ENCODE measurements at regions not wholly inside any gene's neighbourhood (a gene's known extent, or its start where the extent isn't known, plus 50 kb on each side); places are given as distances from the start of the nearest gene placed in this dataset.

DNA sequence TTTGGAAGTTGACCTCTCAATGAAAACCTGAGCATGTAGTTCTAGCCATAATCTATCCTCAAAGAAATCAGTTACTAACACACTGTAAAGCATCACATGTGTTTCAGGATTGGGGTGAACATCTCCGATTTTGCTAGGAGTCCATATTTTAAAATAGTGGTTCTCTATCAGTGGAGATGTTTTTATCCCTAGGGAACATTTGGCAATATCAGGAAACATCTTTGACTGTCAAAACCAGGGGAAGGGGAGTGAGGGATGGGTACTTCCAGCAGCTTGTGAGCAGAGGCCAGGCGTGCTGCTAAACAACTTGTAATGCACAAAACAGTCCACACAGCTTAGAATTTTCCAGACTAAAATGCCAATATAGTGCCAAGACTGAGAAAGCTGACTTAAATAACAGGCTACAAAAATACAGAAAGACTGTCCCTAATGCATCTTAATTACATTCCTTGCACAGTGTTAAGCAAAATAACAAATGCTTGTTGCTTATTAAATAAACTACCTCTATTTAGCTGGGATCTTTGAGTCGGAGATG, 120.9 kb downstream of the CRPPA start:
- 65 to 88% (median 79%) methylated on average over 3 of the region's 3 CpGs for WGBS, 5 donors
- Histone ChIP-seq H3K36me3 (peaks cover 0 to 1% (median 0%) of the 10 kb centered on the region in 4 donors), H3K9me3 (no peaks in the 10 kb centered on the region), H3K4me3 (no peak overlapping the region), H3K27ac (no peak overlapping the region), H3K27me3 (no peaks in the 10 kb centered on the region), H3K4me1 (peaks cover 0 to 24% (median 4%) of the 10 kb centered on the region in 4 donors)
- peak in 1 of 2 donors; percentile 8 for DNase-seq
- TF ChIP-seq EP300 (IDR thresholded peaks at IDR 0.05) (no peak), POLR2A (IDR thresholded peaks at IDR 0.05) (no peak), POLR2AphosphoS5 (IDR thresholded peaks at IDR 0.05) (no peak), CTCF (IDR thresholded peaks at IDR 0.05) (no peak)
- intact Hi-C loops (cut with DNase I; ENCODE audit: low total_unique reads), result no loop called here

DNA sequence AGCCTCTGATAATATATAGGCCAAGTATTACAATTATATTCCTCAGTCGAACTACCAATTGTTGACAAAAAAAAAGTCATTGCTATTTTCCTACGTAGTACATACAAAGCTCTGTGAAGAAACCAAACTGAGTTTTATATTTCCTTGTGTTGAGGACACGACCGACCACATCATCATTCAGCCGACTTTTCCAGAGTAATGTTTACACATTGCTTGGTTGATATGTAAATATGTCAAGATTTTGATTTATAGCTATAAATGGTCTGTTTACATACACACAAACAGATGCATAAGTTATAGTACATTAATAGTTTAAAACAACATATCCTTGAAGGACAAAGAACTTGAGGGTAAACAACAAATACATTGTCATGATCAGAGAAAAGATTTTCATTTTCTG, 121.5 kb downstream of the CRPPA start:
- Histone ChIP-seq H3K4me1 (peaks cover 0 to 24% (median 4%) of the 10 kb centered on the region in 4 donors), H3K27me3 (no peaks in the 10 kb centered on the region), H3K9me3 (no peaks in the 10 kb centered on the region), H3K4me3 (no peak overlapping the region), H3K27ac (no peak overlapping the region), H3K36me3 (no peaks in the 10 kb centered on the region)
- intact Hi-C loops (cut with DNase I; ENCODE audit: low total_unique reads), result no loop called here
- WGBS, 5 donors, result 35 to 47% (median 37%) methylated on average over 5 of the region's 5 CpGs
- peak in 1 of 2 donors; percentile 27 for DNase-seq
- no peak for TF ChIP-seq EP300 (IDR thresholded peaks at IDR 0.05)
- TF ChIP-seq CTCF (IDR thresholded peaks at IDR 0.05), result no peak
- TF ChIP-seq POLR2A (IDR thresholded peaks at IDR 0.05), result no peak
- TF ChIP-seq POLR2AphosphoS5 (IDR thresholded peaks at IDR 0.05), result no peak

- Histone ChIP-seq H3K9me3 (no peaks in the 10 kb centered on the region), H3K36me3 (no peaks in the 10 kb centered on the region), H3K4me1 (peaks cover 0 to 24% (median 4%) of the 10 kb centered on the region in 4 donors), H3K27me3 (no peaks in the 10 kb centered on the region), H3K4me3 (no peak overlapping the region), H3K27ac (no peak overlapping the region)
- DNase-seq, result no peak
- intact Hi-C loops (cut with DNase I; ENCODE audit: low total_unique reads), result no loop called here
- no peak for TF ChIP-seq POLR2A (IDR thresholded peaks at IDR 0.05)
- TF ChIP-seq EP300 (IDR thresholded peaks at IDR 0.05), result no peak
- no peak for TF ChIP-seq CTCF (IDR thresholded peaks at IDR 0.05)
- no peak for TF ChIP-seq POLR2AphosphoS5 (IDR thresholded peaks at IDR 0.05)
Measured at GRCh38 chr7:16298221-16298620, 123.1 kb downstream of the CRPPA start.

- no peak for DNase-seq
- H3K4me1 ChIP-seq, result peaks cover 0 to 19% (median 4%) of the 10 kb centered on the region in 4 donors
- H3K36me3 ChIP-seq, result no peaks in the 10 kb centered on the region
- WGBS, 5 donors, result 18 to 34% (median 27%) methylated on average over 2 of the region's 2 CpGs
- intact Hi-C loops (cut with DNase I; ENCODE audit: low total_unique reads), result no loop called here
- TF ChIP-seq CTCF (IDR thresholded peaks at IDR 0.05) (no peak), POLR2AphosphoS5 (IDR thresholded peaks at IDR 0.05) (no peak), POLR2A (IDR thresholded peaks at IDR 0.05) (no peak), EP300 (IDR thresholded peaks at IDR 0.05) (no peak)
- no peaks in the 10 kb centered on the region for H3K27me3 ChIP-seq
- H3K9me3 ChIP-seq, result no peaks in the 10 kb centered on the region
- H3K4me3 ChIP-seq, result no peak overlapping the region
- H3K27ac ChIP-seq, result no peak overlapping the region
Measured at GRCh38 chr7:16295558-16295957, 125.8 kb downstream of the CRPPA start.
